Keratinocyte (primary cell): ENCODE measurements at regions not wholly inside any gene's neighbourhood (a gene's known extent, or its start where the extent isn't known, plus 50 kb on each side); places are given as distances from the start of the nearest gene placed in this dataset.

ENCODE experiments used
- DNase-seq: peaks from one replicate; pipeline ENCODE4 v3.0.0-alpha.2; 2011; ENCODE audit warnings: low read depth, missing footprints, low spot score
- FAIRE-seq: peaks from 2 replicates; lab custom pipeline; 2011; peaks lifted over from hg19 to GRCh38; lab: Jason Lieb, UNC
- H2AFZ ChIP-seq: 2 replicates; pipeline ENCODE4 v1.6.0; 2012; ENCODE audit warnings: low read length, control low read depth, inconsistent platforms; ENCODE audit not compliant: control insufficient read depth
- H3K27ac ChIP-seq: 2 replicates; pipeline ENCODE4 v1.5.1; 2011; ENCODE audit warnings: low read length; ENCODE audit not compliant: control insufficient read depth, insufficient read depth
- H3K27me3 ChIP-seq: 3 replicates; pipeline ENCODE4 v1.6.0; 2011; ENCODE audit warnings: low read length; ENCODE audit not compliant: control insufficient read depth, insufficient read depth; ENCODE audit errors: extremely low read depth
- H3K36me3 ChIP-seq, 2 experiments: 2 replicates in 1 of 2; 3 replicates in 1 of 2; pipeline ENCODE4 v1.5.1; 2011; ENCODE audit warnings: low read length in 2 of 2, mild to moderate bottlenecking in 1 of 2; ENCODE audit not compliant: control insufficient read depth in 2 of 2, insufficient read depth in 2 of 2; ENCODE audit errors: extremely low read depth in 1 of 2
- H3K4me1 ChIP-seq: 3 replicates; pipeline ENCODE4 v1.5.1; 2011; ENCODE audit warnings: low read length; ENCODE audit not compliant: control insufficient read depth, insufficient read depth; ENCODE audit errors: extremely low read depth
- H3K4me2 ChIP-seq: 3 replicates; pipeline ENCODE4 v1.6.0; 2011; ENCODE audit warnings: low read depth, low read length; ENCODE audit not compliant: control insufficient read depth, insufficient read depth; ENCODE audit errors: extremely low read depth
- H3K4me3 ChIP-seq, 3 experiments: fragments of 200-600 bp in 1 of 3; sonication (generic) in 1 of 3; 2 replicates in 2 of 3; 3 replicates in 1 of 3; pipeline ENCODE4 v1.5.1; 2011 to 2016; ENCODE audit warnings: low read length in 3 of 3, mild to moderate bottlenecking in 3 of 3, control low read depth in 2 of 3, inconsistent platforms in 1 of 3, low read depth in 1 of 3, mixed read lengths in 1 of 3, mixed run types in 1 of 3, moderate library complexity in 1 of 3; ENCODE audit not compliant: control insufficient read depth in 2 of 3, insufficient read depth in 2 of 3; ENCODE audit errors: extremely low read depth in 1 of 3
- H3K79me2 ChIP-seq: 2 replicates; pipeline ENCODE4 v1.6.0; 2012; ENCODE audit warnings: low read length; ENCODE audit not compliant: control insufficient read depth, insufficient read depth
- H3K9ac ChIP-seq: 3 replicates; pipeline ENCODE4 v1.6.0; 2011; ENCODE audit warnings: low read length; ENCODE audit not compliant: control insufficient read depth, insufficient read depth; ENCODE audit errors: extremely low read depth
- H3K9me1 ChIP-seq: 3 replicates; pipeline ENCODE4 v1.6.0; 2011; ENCODE audit warnings: low read length; ENCODE audit not compliant: control insufficient read depth, insufficient read depth; ENCODE audit errors: extremely low read depth
- H3K9me3 ChIP-seq: 2 replicates; pipeline ENCODE4 v1.5.1; 2012; ENCODE audit warnings: low read depth, low read length; ENCODE audit not compliant: control insufficient read depth
- H4K20me1 ChIP-seq: 3 replicates; pipeline ENCODE4 v1.6.0; 2011; ENCODE audit warnings: low read length; ENCODE audit not compliant: control insufficient read depth, insufficient read depth; ENCODE audit errors: extremely low read depth
- EZH2 ChIP-seq: IDR thresholded peaks from one replicate; pipeline ENCODE4 v1.6.1; 2012; ENCODE audit warnings: inconsistent platforms, mild to moderate bottlenecking, low read length, moderate library complexity
- dilution Hi-C: fragments of 300-500 bp; cut with MboI; formaldehyde crosslinking; loops from one replicate; pipeline ENCODE4 v1.7.0; 2020; ENCODE audit warnings: low sequenced_read_pairs; ENCODE audit not compliant: extremely low pct_ligation_motif_present
- TF ChIP-seq, protein P1 (sequence below), 3 experiments: IDR thresholded peaks in 1 of 3; conservative IDR thresholded peaks in 1 of 3; optimal IDR thresholded peaks in 1 of 3; 2 replicates in 2 of 3; 3 replicates in 1 of 3; pipeline versions ENCODE3 to v1.5.1; 2011; ENCODE audit warnings: low read length in 3 of 3, mild to moderate bottlenecking in 3 of 3, moderate library complexity in 2 of 3, control low read depth in 1 of 3, inconsistent platforms in 1 of 3; ENCODE audit not compliant: insufficient read depth in 2 of 3; ENCODE audit errors: extremely low read depth in 1 of 3

GRCh38 chr15:47390208-47390765 is 327.0 kb upstream of the SEMA6D start:
- H2AFZ ChIP-seq = no peak overlapping the region
- dilution Hi-C loops = no loop called here
- no peaks in the 10 kb centered on the region for H3K27me3 ChIP-seq
- H3K4me3 ChIP-seq = no peak overlapping the region
- no peak overlapping the region for H3K4me2 ChIP-seq
- no peaks in the 10 kb centered on the region for H3K36me3 ChIP-seq
- H4K20me1 ChIP-seq = no peaks in the 10 kb centered on the region
- no peaks in the 10 kb centered on the region for H3K9me1 ChIP-seq
- H3K27ac ChIP-seq = no peak overlapping the region
- no peak overlapping the region for H3K9ac ChIP-seq
- DNase-seq = no peak
- no peak for TF ChIP-seq EZH2
- TF ChIP-seq, protein P1, sequence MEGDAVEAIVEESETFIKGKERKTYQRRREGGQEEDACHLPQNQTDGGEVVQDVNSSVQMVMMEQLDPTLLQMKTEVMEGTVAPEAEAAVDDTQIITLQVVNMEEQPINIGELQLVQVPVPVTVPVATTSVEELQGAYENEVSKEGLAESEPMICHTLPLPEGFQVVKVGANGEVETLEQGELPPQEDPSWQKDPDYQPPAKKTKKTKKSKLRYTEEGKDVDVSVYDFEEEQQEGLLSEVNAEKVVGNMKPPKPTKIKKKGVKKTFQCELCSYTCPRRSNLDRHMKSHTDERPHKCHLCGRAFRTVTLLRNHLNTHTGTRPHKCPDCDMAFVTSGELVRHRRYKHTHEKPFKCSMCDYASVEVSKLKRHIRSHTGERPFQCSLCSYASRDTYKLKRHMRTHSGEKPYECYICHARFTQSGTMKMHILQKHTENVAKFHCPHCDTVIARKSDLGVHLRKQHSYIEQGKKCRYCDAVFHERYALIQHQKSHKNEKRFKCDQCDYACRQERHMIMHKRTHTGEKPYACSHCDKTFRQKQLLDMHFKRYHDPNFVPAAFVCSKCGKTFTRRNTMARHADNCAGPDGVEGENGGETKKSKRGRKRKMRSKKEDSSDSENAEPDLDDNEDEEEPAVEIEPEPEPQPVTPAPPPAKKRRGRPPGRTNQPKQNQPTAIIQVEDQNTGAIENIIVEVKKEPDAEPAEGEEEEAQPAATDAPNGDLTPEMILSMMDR (optimal IDR thresholded peaks at IDR 0.05 in 1 of 3, IDR thresholded peaks at IDR 0.05 in 1 of 3, conservative IDR thresholded peaks at IDR 0.05 in 1 of 3; ENCODE audit: extremely low read depth in 1 of 3, insufficient read depth in 2 of 3, low read length in 3 of 3) = no peak
- no peaks in the 10 kb centered on the region for H3K9me3 ChIP-seq
- no peak for FAIRE-seq
- no peaks in the 10 kb centered on the region for H3K4me1 ChIP-seq
- no peaks in the 10 kb centered on the region for H3K79me2 ChIP-seq

GRCh38 chr15:47394286-47394809 is 323.0 kb upstream of the SEMA6D start:
- Histone ChIP-seq H3K36me3 (no peaks in the 10 kb centered on the region), H4K20me1 (no peaks in the 10 kb centered on the region), H3K27ac (no peak overlapping the region), H3K4me2 (no peak overlapping the region), H3K4me3 (no peak overlapping the region), H3K9me3 (no peaks in the 10 kb centered on the region), H3K79me2 (no peaks in the 10 kb centered on the region), H3K9ac (no peak overlapping the region), H3K9me1 (no peaks in the 10 kb centered on the region), H2AFZ (no peak overlapping the region), H3K27me3 (no peaks in the 10 kb centered on the region), H3K4me1 (no peaks in the 10 kb centered on the region)
- FAIRE-seq = no peak
- TF ChIP-seq EZH2 = no peak
- TF ChIP-seq, protein P1 (optimal IDR thresholded peaks at IDR 0.05 in 1 of 3, IDR thresholded peaks at IDR 0.05 in 1 of 3, conservative IDR thresholded peaks at IDR 0.05 in 1 of 3; ENCODE audit: extremely low read depth in 1 of 3, insufficient read depth in 2 of 3, low read length in 3 of 3) = no peak
- no peak for DNase-seq
- dilution Hi-C loops = no loop called here
